Prostate gland (tissue), 2 donors: ENCODE measurements at regions not wholly inside any gene's neighbourhood (a gene's known extent, or its start where the extent isn't known, plus 50 kb on each side); places are given as distances from the start of the nearest gene placed in this dataset.

Experiments used
- DNase-seq: peaks from one replicate; pipeline ENCODE4 v3.0.0-alpha.2; 2019; ENCODE audit warnings: low spot score
- H3K27ac ChIP-seq, 2 donors: fragments of 200-600 bp; sonication (generic); 2 replicates each; pipeline ENCODE4 v1.5.1; 2017 to 2019
- H3K27me3 ChIP-seq: fragments of 200-600 bp; sonication (generic); replicated peaks from 2 replicates; pipeline ENCODE4 v1.5.1; 2019; ENCODE audit not compliant: insufficient read depth
- H3K36me3 ChIP-seq, 2 donors: fragments of 200-600 bp; sonication (generic); 1 replicate in 1 of 2; 2 replicates in 1 of 2; pipeline versions ENCODE4 v1.5.1 to v1.8.1; 2017 to 2019
- H3K4me1 ChIP-seq: fragments of 200-600 bp; sonication (generic); replicated peaks from 2 replicates; pipeline ENCODE4 v1.5.1; 2019
- H3K4me3 ChIP-seq, 2 donors: fragments of 200-600 bp; sonication (generic); 2 replicates each; pipeline ENCODE4 v1.5.1; 2017 to 2019
- H3K9me3 ChIP-seq: fragments of 200-600 bp; sonication (generic); 2 replicates; pipeline ENCODE4 v1.5.1; 2017
- POLR2A ChIP-seq: fragments of 450-650 bp; IDR thresholded peaks from one replicate; pipeline ENCODE4 v1.6.1; 2016; ENCODE audit warnings: antibody characterized with exemption, mild to moderate bottlenecking
- POLR2AphosphoS5 ChIP-seq: sonication (generic); formaldehyde crosslinking; IDR thresholded peaks from one replicate; pipeline ENCODE4 v1.6.1; 2017; ENCODE audit warnings: antibody characterized with exemption
- WGBS: methylation state at CpG from one replicate; pipeline ENCODE4 v1.1.5; 2018; 5-methylcytosine and 5-hydroxymethylcytosine counted together
- intact Hi-C: fragments of 100-400 bp; cut with DNase I; formaldehyde crosslinking; loops from one replicate; pipeline ENCODE4 v1.14.2; 2022
- TF ChIP-seq, protein P1 (sequence below), 4 experiments: fragments of 200-600 bp in 2 of 4; fragments of 450-650 bp in 2 of 4; sonication (generic) in 2 of 4; IDR thresholded peaks; 1 replicate in 3 of 4; 2 replicates in 1 of 4; pipeline ENCODE4 v1.5.1; 2016 to 2019; ENCODE audit warnings: antibody characterized with exemption in 4 of 4, mild to moderate bottlenecking in 2 of 4, moderate library complexity in 2 of 4

DNA sequence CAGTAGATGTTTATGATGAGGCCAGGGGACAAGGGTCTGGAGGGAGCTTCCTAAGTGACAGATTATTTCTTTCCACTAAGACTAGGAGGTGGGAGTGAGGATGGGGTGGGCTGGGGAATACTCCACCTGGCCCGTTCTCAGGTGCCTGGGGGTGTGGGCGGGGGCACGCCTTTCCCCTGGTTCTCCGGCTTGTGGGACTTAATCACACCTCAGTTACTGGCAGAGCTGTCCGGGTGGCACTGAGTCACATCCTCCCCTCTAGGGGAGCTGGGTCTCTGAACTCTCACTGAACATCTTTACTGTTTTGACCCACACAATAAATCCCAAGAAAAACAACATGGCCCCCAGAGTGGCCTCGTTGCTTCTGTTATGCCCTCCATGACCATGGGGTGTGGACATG, 332.8 kb downstream of the MAF start:
- Histone ChIP-seq H3K27ac (no peak overlapping the region), H3K4me3 (no peak overlapping the region), H3K4me1 (no peaks in the 10 kb centered on the region), H3K9me3 (no peaks in the 10 kb centered on the region), H3K27me3 (no peaks in the 10 kb centered on the region), H3K36me3 (no peaks in the 10 kb centered on the region)
- no peak for TF ChIP-seq POLR2A
- TF ChIP-seq POLR2AphosphoS5, result no peak
- TF ChIP-seq, protein P1, sequence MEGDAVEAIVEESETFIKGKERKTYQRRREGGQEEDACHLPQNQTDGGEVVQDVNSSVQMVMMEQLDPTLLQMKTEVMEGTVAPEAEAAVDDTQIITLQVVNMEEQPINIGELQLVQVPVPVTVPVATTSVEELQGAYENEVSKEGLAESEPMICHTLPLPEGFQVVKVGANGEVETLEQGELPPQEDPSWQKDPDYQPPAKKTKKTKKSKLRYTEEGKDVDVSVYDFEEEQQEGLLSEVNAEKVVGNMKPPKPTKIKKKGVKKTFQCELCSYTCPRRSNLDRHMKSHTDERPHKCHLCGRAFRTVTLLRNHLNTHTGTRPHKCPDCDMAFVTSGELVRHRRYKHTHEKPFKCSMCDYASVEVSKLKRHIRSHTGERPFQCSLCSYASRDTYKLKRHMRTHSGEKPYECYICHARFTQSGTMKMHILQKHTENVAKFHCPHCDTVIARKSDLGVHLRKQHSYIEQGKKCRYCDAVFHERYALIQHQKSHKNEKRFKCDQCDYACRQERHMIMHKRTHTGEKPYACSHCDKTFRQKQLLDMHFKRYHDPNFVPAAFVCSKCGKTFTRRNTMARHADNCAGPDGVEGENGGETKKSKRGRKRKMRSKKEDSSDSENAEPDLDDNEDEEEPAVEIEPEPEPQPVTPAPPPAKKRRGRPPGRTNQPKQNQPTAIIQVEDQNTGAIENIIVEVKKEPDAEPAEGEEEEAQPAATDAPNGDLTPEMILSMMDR (IDR thresholded peaks at IDR 0.05), result no peak
- 87% methylated on average over 6 of the region's 6 CpGs for WGBS
- DNase-seq, result no peak
- intact Hi-C loops, result no loop called here

DNA sequence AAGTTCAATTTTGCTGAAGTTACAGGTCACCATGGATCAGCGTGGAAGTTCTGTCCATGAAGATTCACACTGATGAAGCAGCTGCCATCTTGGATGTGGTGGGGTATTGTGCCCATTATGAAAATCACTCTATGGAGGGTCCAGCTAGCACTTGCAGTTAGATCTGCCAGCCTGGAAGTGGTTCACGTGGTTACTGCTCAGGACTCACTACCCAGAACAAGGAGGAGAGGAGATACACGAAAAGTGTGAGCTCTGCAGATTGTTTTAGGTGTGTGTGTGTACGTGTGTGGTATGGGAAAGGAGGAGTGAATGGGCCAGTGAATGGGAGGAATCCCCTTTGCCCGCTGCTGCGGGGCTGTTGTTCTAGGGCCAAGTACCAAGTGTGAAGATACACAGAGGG, 333.4 kb downstream of the MAF start:
- H3K27me3 ChIP-seq, result no peaks in the 10 kb centered on the region
- no peak overlapping the region for H3K4me3 ChIP-seq
- TF ChIP-seq, protein P1 (IDR thresholded peaks at IDR 0.05), result no peak
- no peak for TF ChIP-seq POLR2AphosphoS5
- TF ChIP-seq POLR2A, result no peak
- 84% methylated on average over 6 of the region's 6 CpGs for WGBS
- no peaks in the 10 kb centered on the region for H3K4me1 ChIP-seq
- H3K27ac ChIP-seq, result no peak overlapping the region
- no peaks in the 10 kb centered on the region for H3K9me3 ChIP-seq
- DNase-seq, result no peak
- H3K36me3 ChIP-seq, result no peaks in the 10 kb centered on the region
- intact Hi-C loops, result no loop called here

DNA sequence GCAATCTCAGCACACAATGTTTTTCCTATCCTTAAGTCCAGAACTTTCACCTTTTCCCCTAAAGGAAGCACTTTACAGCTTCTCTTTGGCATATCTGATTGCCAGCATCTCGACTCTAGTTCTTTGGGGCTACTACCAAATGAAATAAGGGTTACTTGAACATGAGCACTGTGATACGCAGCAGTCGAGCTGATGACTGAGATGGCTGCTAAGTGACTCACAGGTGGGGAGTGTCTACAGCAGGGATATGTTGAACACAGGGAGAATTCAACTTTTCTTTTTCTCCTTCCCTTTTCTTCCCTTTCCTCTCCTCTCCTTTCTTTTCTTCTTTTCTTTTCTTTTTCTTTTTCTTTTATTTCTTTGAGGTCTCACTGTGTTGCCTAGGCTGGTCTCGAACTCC, 334.8 kb downstream of the MAF start:
- no peak for TF ChIP-seq POLR2A
- no peak for TF ChIP-seq POLR2AphosphoS5
- 79% methylated on average over 4 of the region's 4 CpGs for WGBS
- intact Hi-C loops, result no loop called here

DNA sequence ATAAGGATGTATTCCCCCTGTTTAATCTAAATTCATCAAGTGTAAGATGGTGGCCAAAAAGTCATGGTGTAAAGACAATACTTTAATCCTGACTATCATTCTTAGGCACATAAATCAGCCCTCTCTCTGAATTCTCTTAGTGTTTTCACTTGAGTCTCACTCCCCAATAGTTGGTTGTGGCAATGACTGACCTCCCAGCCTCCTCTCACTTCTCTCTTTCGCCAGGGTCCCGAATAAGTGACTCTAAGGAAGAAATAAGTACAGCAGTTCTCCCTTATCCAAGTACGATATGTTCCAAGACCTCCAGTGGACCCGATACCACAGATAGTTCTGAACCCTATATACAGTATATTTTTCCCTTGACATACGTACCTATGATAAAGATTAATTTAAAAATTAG, 335.3 kb downstream of the MAF start:
- no peak overlapping the region for H3K27ac ChIP-seq
- 87% methylated on average over 5 of the region's 5 CpGs for WGBS
- no peaks in the 10 kb centered on the region for H3K9me3 ChIP-seq
- intact Hi-C loops, result no loop called here
- no peak overlapping the region for H3K4me3 ChIP-seq
- no peak for TF ChIP-seq POLR2AphosphoS5
- no peak for TF ChIP-seq POLR2A
- TF ChIP-seq, protein P1 (IDR thresholded peaks at IDR 0.05), result no peak
- no peaks in the 10 kb centered on the region for H3K4me1 ChIP-seq
- no peaks in the 10 kb centered on the region for H3K27me3 ChIP-seq
- H3K36me3 ChIP-seq, result no peaks in the 10 kb centered on the region
- DNase-seq, result no peak

More for the DNA sequence above, 334.8 kb downstream of the MAF start:
- Histone ChIP-seq H3K27ac (no peak overlapping the region), H3K36me3 (no peaks in the 10 kb centered on the region), H3K4me1 (no peaks in the 10 kb centered on the region), H3K9me3 (no peaks in the 10 kb centered on the region), H3K27me3 (no peaks in the 10 kb centered on the region), H3K4me3 (no peak overlapping the region)
- DNase-seq, result no peak

DNA sequence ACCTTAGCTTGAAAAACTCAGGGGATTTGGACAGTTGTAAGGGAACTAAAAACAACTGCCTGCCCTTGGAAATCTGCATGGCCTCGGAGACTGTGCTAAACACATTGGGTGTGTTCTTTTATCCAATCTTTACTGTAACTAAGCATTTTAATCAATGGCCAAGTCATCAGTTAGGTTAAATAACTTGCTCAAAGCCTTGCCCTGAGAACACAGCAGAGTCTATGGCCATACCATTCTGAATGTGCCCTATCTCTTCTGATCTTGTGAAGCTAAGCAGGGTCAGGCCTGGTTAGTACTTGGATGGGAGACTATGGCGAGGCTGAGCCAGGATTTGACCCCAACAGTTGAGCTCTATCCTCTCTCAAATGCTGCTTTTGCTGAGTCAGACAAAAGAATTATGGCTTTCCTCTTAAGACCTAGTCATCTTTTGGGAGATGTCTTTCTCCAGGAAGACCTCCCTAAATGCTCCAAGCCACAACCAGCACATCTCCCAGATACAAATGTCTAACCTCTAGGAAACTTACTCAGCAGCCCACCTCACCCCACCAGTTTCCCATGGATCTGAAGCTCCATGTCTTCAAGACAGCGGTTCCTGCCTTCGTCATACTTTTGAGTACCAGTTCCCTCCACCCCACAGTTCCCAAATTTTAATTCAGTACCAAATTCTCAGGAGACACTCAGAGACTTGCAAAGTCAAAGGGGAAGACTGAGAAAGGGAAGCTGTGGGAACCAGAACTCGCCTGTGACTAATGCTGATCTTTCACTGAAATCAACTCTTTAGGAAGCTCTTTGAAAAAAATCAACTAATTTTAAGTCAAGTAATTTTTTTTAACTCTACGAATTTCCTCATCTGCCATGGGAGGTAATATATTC, 336.1 kb downstream of the MAF start:
- TF ChIP-seq, protein P1 (IDR thresholded peaks at IDR 0.05), result no peak
- no peak for TF ChIP-seq POLR2A
- TF ChIP-seq POLR2AphosphoS5, result no peak
- 89% methylated on average over 6 of the region's 6 CpGs for WGBS
- DNase-seq, result no peak

More for the DNA sequence above, 336.1 kb downstream of the MAF start:
- intact Hi-C loops, result no loop called here
- no peaks in the 10 kb centered on the region for H3K36me3 ChIP-seq
- H3K27ac ChIP-seq, result no peak overlapping the region
- H3K27me3 ChIP-seq, result no peaks in the 10 kb centered on the region
- H3K4me1 ChIP-seq, result no peaks in the 10 kb centered on the region
- H3K9me3 ChIP-seq, result no peaks in the 10 kb centered on the region
- no peak overlapping the region for H3K4me3 ChIP-seq
